ENCODE measurements at regions not wholly inside any gene's neighbourhood (a gene's known extent, or its start where the extent isn't known, plus 50 kb on each side); places are given as distances from the start of the nearest gene placed in this dataset.

DNA sequence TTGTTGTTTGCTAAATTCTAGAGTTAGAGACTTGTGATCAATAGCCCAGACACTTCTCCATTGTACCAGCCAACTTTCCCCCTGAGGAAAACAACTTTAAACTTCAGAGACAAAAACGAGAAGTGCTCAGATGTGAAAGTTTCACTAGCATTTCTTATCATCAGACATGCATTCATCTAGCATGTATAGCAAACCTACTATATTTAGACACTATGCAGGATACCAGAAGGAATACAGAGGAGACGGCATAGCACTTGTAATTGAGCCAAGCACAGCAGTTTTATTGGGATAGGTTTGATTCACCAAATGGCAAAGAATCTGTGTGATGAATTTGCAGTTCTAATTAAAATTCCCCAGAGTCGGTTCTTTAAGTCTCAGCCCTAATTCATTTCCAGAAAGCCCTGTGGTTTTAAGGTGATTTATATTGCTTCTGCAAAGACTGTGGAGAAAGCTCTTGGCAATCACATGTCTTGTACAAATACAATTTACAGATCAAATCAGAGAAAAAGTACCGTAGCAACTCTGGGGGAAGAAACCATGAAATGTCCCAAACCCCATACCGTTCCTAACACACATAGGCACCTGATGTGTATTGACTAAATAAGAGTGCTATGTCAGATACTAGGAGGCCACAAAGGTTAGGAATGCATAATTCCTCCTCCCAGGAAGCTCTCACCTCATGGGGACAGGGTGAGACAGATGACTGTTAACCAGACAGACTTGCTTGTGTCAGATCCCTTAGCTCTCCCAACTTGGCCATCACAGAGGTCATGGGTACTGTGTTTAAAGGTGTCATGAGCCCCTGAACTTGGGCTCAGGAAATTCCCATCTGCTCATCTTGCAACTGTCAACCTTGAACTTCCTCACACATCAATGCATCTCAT is 69.6 kb upstream of the KRAS start:
- H3K27ac ChIP-seq (replicated peaks) = no peak overlapping the region
- no peak overlapping the region for H3K4me3 ChIP-seq (replicated peaks; ENCODE audit: insufficient read depth, low read length)
- peak; percentile 72; the same call in 1 of the 2 replicates for TF ChIP-seq SPI1 (IDR thresholded peaks at IDR 0.05; ENCODE audit: borderline replicate concordance, low read depth)
- TF ChIP-seq, protein P1, sequence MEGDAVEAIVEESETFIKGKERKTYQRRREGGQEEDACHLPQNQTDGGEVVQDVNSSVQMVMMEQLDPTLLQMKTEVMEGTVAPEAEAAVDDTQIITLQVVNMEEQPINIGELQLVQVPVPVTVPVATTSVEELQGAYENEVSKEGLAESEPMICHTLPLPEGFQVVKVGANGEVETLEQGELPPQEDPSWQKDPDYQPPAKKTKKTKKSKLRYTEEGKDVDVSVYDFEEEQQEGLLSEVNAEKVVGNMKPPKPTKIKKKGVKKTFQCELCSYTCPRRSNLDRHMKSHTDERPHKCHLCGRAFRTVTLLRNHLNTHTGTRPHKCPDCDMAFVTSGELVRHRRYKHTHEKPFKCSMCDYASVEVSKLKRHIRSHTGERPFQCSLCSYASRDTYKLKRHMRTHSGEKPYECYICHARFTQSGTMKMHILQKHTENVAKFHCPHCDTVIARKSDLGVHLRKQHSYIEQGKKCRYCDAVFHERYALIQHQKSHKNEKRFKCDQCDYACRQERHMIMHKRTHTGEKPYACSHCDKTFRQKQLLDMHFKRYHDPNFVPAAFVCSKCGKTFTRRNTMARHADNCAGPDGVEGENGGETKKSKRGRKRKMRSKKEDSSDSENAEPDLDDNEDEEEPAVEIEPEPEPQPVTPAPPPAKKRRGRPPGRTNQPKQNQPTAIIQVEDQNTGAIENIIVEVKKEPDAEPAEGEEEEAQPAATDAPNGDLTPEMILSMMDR (IDR thresholded peaks at IDR 0.05; ENCODE audit: insufficient read depth, low read length) = no peak
- DNase-seq (ENCODE audit: low read depth in 1 of 2, low spot score in 1 of 2) = no peak
- peaks cover under 1% of the 10 kb centered on the region for H3K27me3 ChIP-seq (ENCODE audit: insufficient read depth, poor library complexity, severe bottlenecking)

DNA sequence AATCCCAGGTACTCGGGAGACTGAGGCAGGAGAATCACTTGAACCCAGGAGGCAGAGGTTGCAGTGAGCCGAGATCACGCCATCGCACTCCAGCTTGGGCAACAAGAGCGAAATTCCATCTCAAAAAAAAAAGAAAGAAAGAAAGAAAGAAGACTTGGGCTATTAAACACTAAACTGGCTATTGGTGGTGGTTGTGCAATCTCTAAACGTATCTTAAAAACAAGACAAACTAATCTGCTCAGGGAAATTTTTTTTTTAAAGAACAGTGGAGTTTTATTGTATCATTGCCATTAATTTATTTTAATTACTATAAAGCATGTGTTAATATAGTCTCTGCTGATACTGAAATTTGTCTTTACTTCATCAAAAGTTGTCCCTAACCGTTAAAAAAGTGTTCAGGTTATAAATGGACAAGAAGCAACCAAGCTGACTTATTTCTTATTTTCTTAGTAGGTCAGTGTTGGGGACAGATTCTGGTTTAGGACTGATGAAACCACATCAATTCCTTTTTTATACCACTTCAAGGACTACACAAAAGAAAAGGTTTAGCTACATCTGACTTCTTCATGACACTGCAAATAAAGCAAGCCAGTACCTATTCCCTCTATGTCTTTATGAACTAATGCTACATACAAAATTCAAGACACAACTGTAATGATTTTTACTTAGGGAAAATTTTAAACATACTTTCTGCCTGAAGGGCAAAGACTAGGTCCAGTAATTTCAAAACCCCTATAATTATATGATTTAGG is 68.7 kb upstream of the KRAS start:
- TF ChIP-seq POLR2AphosphoS5 (IDR thresholded peaks at IDR 0.05; ENCODE audit: low read depth) = no peak
- TF ChIP-seq, protein P1 (IDR thresholded peaks at IDR 0.05; ENCODE audit: insufficient read depth, low read length) = no peak
- no peak for TF ChIP-seq SPI1 (IDR thresholded peaks at IDR 0.05; ENCODE audit: borderline replicate concordance, low read depth)
- no peak for TF ChIP-seq GABPA (IDR thresholded peaks at IDR 0.05; ENCODE audit: low read depth)
- TF ChIP-seq, protein P2, sequence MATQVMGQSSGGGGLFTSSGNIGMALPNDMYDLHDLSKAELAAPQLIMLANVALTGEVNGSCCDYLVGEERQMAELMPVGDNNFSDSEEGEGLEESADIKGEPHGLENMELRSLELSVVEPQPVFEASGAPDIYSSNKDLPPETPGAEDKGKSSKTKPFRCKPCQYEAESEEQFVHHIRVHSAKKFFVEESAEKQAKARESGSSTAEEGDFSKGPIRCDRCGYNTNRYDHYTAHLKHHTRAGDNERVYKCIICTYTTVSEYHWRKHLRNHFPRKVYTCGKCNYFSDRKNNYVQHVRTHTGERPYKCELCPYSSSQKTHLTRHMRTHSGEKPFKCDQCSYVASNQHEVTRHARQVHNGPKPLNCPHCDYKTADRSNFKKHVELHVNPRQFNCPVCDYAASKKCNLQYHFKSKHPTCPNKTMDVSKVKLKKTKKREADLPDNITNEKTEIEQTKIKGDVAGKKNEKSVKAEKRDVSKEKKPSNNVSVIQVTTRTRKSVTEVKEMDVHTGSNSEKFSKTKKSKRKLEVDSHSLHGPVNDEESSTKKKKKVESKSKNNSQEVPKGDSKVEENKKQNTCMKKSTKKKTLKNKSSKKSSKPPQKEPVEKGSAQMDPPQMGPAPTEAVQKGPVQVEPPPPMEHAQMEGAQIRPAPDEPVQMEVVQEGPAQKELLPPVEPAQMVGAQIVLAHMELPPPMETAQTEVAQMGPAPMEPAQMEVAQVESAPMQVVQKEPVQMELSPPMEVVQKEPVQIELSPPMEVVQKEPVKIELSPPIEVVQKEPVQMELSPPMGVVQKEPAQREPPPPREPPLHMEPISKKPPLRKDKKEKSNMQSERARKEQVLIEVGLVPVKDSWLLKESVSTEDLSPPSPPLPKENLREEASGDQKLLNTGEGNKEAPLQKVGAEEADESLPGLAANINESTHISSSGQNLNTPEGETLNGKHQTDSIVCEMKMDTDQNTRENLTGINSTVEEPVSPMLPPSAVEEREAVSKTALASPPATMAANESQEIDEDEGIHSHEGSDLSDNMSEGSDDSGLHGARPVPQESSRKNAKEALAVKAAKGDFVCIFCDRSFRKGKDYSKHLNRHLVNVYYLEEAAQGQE (IDR thresholded peaks at IDR 0.05; ENCODE audit: insufficient replicate concordance, low read depth) = no peak
- Histone ChIP-seq H3K27ac (replicated peaks) (no peak overlapping the region), H3K4me3 (replicated peaks; ENCODE audit: insufficient read depth, low read length) (no peak overlapping the region), H3K27me3 (ENCODE audit: insufficient read depth, poor library complexity, severe bottlenecking) (no peaks in the 10 kb centered on the region)
- DNase-seq (ENCODE audit: low read depth in 1 of 2, low spot score in 1 of 2) = no peak

DNA sequence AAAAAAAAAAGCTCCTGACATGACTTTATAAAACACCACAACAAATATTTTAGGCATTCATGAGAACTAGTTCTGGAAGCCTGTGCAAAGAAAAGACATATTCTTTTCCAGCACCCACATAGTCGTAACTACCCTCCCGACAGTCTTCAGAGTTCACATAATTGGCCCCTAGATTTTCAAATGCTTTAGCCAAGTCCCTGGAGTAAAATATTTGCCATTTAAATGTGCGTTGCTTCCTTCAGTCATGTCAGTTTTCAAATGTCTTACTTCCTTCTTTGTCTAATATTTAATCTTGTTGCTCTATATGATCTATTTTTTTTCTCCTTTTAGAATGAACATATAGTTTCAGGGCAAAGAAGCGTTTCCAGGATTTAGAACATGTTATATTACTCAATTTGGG is 66.8 kb upstream of the KRAS start:
- H3K27me3 ChIP-seq (ENCODE audit: insufficient read depth, poor library complexity, severe bottlenecking) = no peaks in the 10 kb centered on the region
- H3K27ac ChIP-seq (replicated peaks) = no peak overlapping the region
- TF ChIP-seq POLR2AphosphoS5 (IDR thresholded peaks at IDR 0.05; ENCODE audit: low read depth) (no peak), GABPA (IDR thresholded peaks at IDR 0.05; ENCODE audit: low read depth) (no peak)
- TF ChIP-seq, protein P2 (IDR thresholded peaks at IDR 0.05; ENCODE audit: insufficient replicate concordance, low read depth) = no peak
- H3K4me3 ChIP-seq (replicated peaks; ENCODE audit: insufficient read depth, low read length) = no peak overlapping the region
- DNase-seq (ENCODE audit: low read depth in 1 of 2, low spot score in 1 of 2) = no peak

DNA sequence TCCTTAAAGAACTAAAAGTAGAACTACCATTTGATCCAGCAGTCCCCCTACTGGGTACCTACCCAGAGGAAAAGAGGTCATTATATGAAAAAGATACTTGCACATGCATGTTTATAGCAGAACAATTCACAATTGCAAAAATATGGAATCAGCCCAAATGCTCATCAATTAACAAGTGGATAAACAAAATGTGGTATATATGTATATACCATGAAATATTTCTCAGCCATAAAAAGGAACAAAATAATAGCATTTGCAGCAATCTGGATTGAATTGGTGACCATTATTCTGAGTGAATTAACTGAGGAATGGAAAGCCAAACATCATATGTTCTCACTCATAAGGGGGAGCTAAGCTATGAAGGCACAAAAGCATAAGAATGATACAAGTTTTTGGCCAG is 64.7 kb upstream of the KRAS start:
- TF ChIP-seq, protein P1 (IDR thresholded peaks at IDR 0.05; ENCODE audit: insufficient read depth, low read length) = no peak
- TF ChIP-seq POLR2AphosphoS5 (IDR thresholded peaks at IDR 0.05; ENCODE audit: low read depth) = no peak
- no peak for TF ChIP-seq GABPA (IDR thresholded peaks at IDR 0.05; ENCODE audit: low read depth)
- TF ChIP-seq, protein P2 (IDR thresholded peaks at IDR 0.05; ENCODE audit: insufficient replicate concordance, low read depth) = no peak
- no peak for TF ChIP-seq SPI1 (IDR thresholded peaks at IDR 0.05; ENCODE audit: borderline replicate concordance, low read depth)
- no peak overlapping the region for H3K4me3 ChIP-seq (replicated peaks; ENCODE audit: insufficient read depth, low read length)
- DNase-seq (ENCODE audit: low read depth in 1 of 2, low spot score in 1 of 2) = no peak
- no peaks in the 10 kb centered on the region for H3K27me3 ChIP-seq (ENCODE audit: insufficient read depth, poor library complexity, severe bottlenecking)
- H3K27ac ChIP-seq (replicated peaks) = no peak overlapping the region

Measured in HL-60 (cell line).